ENCODE measurements at regions not wholly inside any gene's neighbourhood (a gene's known extent, or its start where the extent isn't known, plus 50 kb on each side); places are given as distances from the start of the nearest gene placed in this dataset.

GRCh38 chr4:180380733-180381132 lies 1862.5 kb upstream of the TENM3 start:
- no peak overlapping the region for H3K27ac ChIP-seq (ENCODE audit: extremely low read length, insufficient read depth, low read length)
- H3K79me2 ChIP-seq (ENCODE audit: insufficient read depth, low read length) = no peaks in the 10 kb centered on the region
- TF ChIP-seq IRX3 (CRISPR knock-in tag; IDR thresholded peaks at IDR 0.05; ENCODE audit: borderline replicate concordance, low read depth) = no peak
- no peak for TF ChIP-seq KDM6A (CRISPR knock-in tag; IDR thresholded peaks at IDR 0.05; ENCODE audit: low read depth)
- no peak for TF ChIP-seq NAIF1 (CRISPR knock-in tag; IDR thresholded peaks at IDR 0.05; ENCODE audit: borderline replicate concordance)
- TF ChIP-seq HNF1B (CRISPR knock-in tag; IDR thresholded peaks at IDR 0.05) = no peak
- no peak for TF ChIP-seq ZNF879 (CRISPR knock-in tag; IDR thresholded peaks at IDR 0.05)
- TF ChIP-seq XRCC5 (optimal IDR thresholded peaks at IDR 0.05; ENCODE audit: low read length) = no peak
- TF ChIP-seq ZMYM4 (CRISPR knock-in tag; IDR thresholded peaks at IDR 0.05) = no peak
- TF ChIP-seq ISL2 (CRISPR knock-in tag; IDR thresholded peaks at IDR 0.05) = no peak
- no peak for TF ChIP-seq THAP8 (CRISPR knock-in tag; IDR thresholded peaks at IDR 0.05; ENCODE audit: borderline replicate concordance)
- no peak for TF ChIP-seq ZNF672 (CRISPR knock-in tag; IDR thresholded peaks at IDR 0.05)
- TF ChIP-seq DDIT3 (CRISPR knock-in tag; IDR thresholded peaks at IDR 0.05) = no peak
- no peak for TF ChIP-seq ZNF317 (CRISPR knock-in tag; IDR thresholded peaks at IDR 0.05)
- TF ChIP-seq MED13 (CRISPR knock-in tag; IDR thresholded peaks at IDR 0.05) = no peak
- TF ChIP-seq NFIC (IDR thresholded peaks at IDR 0.05; ENCODE audit: low read length) = no peak
- in situ Hi-C loops (cut with HindIII; ENCODE audit: extremely low pct_ligation_motif_present, low pct_unique_long_range_greater_than_20kb) = no loop called here
- H3K36me3 ChIP-seq (replicated peaks in 1 of 2; ENCODE audit: control insufficient read depth in 1 of 2, insufficient read depth in 2 of 2, low read length in 2 of 2) = no peaks in the 10 kb centered on the region
- H3K9ac ChIP-seq (ENCODE audit: insufficient read depth, low read depth, low read length) = no peak overlapping the region
- no peak for ATAC-seq
- no peak overlapping the region for H3K4me2 ChIP-seq (ENCODE audit: low read depth, low read length)
- BruUV-seq (replicated peaks) = no TSS peak
- ChIA-PET CTCF (ENCODE audit: low intra/inter-chr PET ratio, low total read pairs) (no interaction called here), POLR2A (no interaction called here)
- H4K20me1 ChIP-seq (ENCODE audit: insufficient read depth, low read length) = no peaks in the 10 kb centered on the region
- H3K27me3 ChIP-seq (ENCODE audit: control insufficient read depth in 1 of 2, insufficient read depth in 2 of 2, low read length in 2 of 2) = no peaks in the 10 kb centered on the region
- no peaks in the 10 kb centered on the region for H3K4me1 ChIP-seq (ENCODE audit: insufficient read depth, low read length)
- under 1% methylated on average over 5 of the region's 5 CpGs for WGBS (ENCODE audit: low lambda C conversion rate)
- H3K4me3 ChIP-seq (replicated peaks in 1 of 3; ENCODE audit: insufficient read depth in 1 of 3, low read depth in 2 of 3, low read length in 3 of 3) = no peak overlapping the region
- FAIRE-seq = no peak
- H3K9me3 ChIP-seq (ENCODE audit: low read length) = no peaks in the 10 kb centered on the region
- H2AFZ ChIP-seq (ENCODE audit: low read length) = no peak overlapping the region
- DNase-seq (ENCODE audit: low spot score) = no peak
- intact Hi-C loops (cut with micrococcal nuclease; ENCODE audit: unreplicated experiment) = no loop called here

Measured in HepG2 (cell line).